Activated T-cell treated with anti-CD3 and anti-CD28 coated beads for 24 hours (primary cell): ENCODE measurements at regions not wholly inside any gene's neighbourhood (a gene's known extent, or its start where the extent isn't known, plus 50 kb on each side); places are given as distances from the start of the nearest gene placed in this dataset.
"Not testable (repeated sequence)": the region's sequence is repeated elsewhere in the genome, so short reads cannot be mapped to it uniquely, and the experiment has no call there.

Experiments
- DNase-seq: peaks from one replicate; pipeline ENCODE4 v3.0.0-alpha.2; 2020; ENCODE audit warnings: low read depth

GRCh38 chrX:848386-848785 is 217.8 kb downstream of the SHOX start:
- no peak for DNase-seq

- DNase-seq, result no peak
These were observed 212.7 kb downstream of the SHOX start for GRCh38 chrX:843306-843705.

GRCh38 chrX:840556-840955 is 210.0 kb downstream of the SHOX start:
- no peak for DNase-seq

- not testable (repeated sequence) for DNase-seq
These were observed 208.1 kb downstream of the SHOX start for GRCh38 chrX:838666-839065.

- DNase-seq, result not testable (repeated sequence)
These were observed 205.3 kb downstream of the SHOX start for GRCh38 chrX:835857-836256.

- no peak for DNase-seq
These were observed 199.9 kb downstream of the SHOX start for GRCh38 chrX:830532-830931.

GRCh38 chrX:829145-829544 is 198.6 kb downstream of the SHOX start:
- no peak for DNase-seq

- no peak for DNase-seq
These were observed 197.9 kb downstream of the SHOX start for GRCh38 chrX:828411-828959.

GRCh38 chrX:826448-826847 is 195.9 kb downstream of the SHOX start:
- DNase-seq, result no peak

GRCh38 chrX:825991-826390 is 195.4 kb downstream of the SHOX start:
- no peak for DNase-seq

GRCh38 chrX:823073-823472 is 192.5 kb downstream of the SHOX start:
- DNase-seq, result not testable (repeated sequence)

GRCh38 chrX:821327-822107 is 190.9 kb downstream of the SHOX start:
- DNase-seq, result no peak

- no peak for DNase-seq
These were observed 189.1 kb downstream of the SHOX start for GRCh38 chrX:819684-820083.

GRCh38 chrX:817759-818300 is 187.2 kb downstream of the SHOX start:
- DNase-seq, result no peak

- not testable (repeated sequence) for DNase-seq
These were observed 186.6 kb downstream of the SHOX start for GRCh38 chrX:817147-817546.

GRCh38 chrX:816411-816810 is 185.8 kb downstream of the SHOX start:
- DNase-seq, result no peak

- no peak for DNase-seq
These were observed 179.6 kb downstream of the SHOX start for GRCh38 chrX:810186-810585.

GRCh38 chrX:809081-809480 is 178.5 kb downstream of the SHOX start:
- no peak for DNase-seq

GRCh38 chrX:806586-806985 is 176.0 kb downstream of the SHOX start:
- no peak for DNase-seq

- no peak for DNase-seq
These were observed 175.4 kb downstream of the SHOX start for GRCh38 chrX:805988-806387.

GRCh38 chrX:805103-805670 is 174.6 kb downstream of the SHOX start:
- DNase-seq, result no peak

GRCh38 chrX:802846-803245 is 172.3 kb downstream of the SHOX start:
- no peak for DNase-seq

- DNase-seq, result no peak
These were observed 169.2 kb downstream of the SHOX start for GRCh38 chrX:799808-800207.
